ENCODE measurements at regions not wholly inside any gene's neighbourhood (a gene's known extent, or its start where the extent isn't known, plus 50 kb on each side); places are given as distances from the start of the nearest gene placed in this dataset.
"Not testable (repeated sequence)": the region's sequence is repeated elsewhere in the genome, so short reads cannot be mapped to it uniquely, and the experiment has no call there.

DNA sequence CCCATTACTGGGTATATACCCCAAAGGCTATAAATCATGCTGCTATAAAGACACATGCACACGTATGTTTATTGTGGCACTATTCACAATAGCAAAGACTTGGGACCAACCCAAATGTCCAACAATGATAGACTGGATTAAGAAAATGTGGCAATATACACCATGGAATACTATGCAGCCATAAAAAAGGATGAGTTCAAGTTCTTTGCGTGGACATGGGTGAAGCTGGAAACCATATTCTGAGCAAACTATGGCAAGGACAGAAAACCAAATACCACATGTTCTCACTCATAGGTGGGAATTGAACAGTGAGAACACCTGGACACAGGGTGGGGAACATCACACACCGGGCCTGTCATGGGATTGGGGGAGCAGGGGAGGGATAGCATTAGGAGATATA, 54.4 kb upstream of the MUCL1 start:
- DNase-seq (ENCODE audit: low read depth), result not testable (repeated sequence)

- DNase-seq (ENCODE audit: low read depth), result no peak
Measured at GRCh38 chr12:54798651-54799050, 55.7 kb upstream of the MUCL1 start.

GRCh38 chr12:54796991-54797390, 57.3 kb upstream of the MUCL1 start:
- no peak for DNase-seq (ENCODE audit: low read depth)

DNA sequence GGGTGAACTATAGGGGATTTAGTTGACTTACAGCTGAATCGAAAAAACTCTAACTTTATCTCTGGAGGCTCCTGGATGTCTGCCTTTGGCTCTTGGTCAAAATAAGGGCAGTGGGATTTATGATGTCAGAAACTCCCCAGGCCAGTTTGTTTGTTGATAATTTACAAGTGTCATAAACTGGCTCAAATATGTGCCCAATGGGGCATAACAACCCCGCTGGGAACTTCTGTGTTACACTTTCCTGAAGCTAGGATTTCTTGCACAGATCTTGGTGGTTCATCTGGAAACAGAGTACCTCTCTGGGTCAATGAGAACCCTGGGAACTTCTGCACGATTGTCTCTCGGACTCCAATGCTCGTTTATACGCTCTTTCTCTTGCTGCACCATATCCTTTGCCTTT, 58.7 kb upstream of the MUCL1 start:
- no peak for DNase-seq (ENCODE audit: low read depth)

DNA sequence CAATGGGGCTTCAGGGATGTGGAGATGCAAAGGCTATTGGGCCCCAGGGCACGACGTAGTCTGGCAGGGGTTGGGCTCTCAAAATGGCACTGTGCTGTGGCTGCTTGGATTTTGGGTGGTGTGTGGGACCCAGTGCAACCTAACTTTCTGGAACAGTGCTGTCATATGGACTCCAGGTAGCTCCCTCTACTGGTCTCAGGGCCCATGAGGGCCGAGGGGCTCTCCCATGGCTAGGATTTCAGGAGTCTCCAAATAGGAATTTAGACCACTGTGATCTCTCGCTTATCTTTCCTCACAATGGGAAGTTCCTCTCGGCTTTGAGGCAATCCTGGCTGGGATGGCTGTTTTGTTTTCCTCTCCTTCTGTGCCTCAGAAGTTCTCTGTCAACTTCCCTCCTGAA, 68.2 kb upstream of the MUCL1 start:
- DNase-seq (ENCODE audit: low read depth), result no peak

DNA sequence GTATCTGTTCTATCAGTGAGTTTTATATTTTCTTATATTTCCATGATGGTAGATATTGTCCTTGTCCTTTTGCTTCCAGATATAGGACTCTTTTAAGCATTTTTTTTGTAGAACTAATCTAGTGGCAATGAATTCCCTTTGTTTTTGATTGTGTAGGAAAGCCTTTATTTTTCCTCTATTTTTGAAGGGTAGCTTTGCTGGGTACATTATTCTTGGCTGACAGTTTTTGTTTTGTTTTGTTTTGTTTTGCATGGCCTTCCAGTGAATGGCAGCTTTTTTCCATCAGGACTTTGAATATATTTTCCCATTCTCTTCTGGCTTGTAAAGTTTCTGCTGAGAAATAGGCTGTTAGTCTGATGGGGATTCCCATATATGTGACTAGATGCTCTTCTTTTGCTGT, 70.2 kb upstream of the MUCL1 start:
- no peak for DNase-seq (ENCODE audit: low read depth)

DNA sequence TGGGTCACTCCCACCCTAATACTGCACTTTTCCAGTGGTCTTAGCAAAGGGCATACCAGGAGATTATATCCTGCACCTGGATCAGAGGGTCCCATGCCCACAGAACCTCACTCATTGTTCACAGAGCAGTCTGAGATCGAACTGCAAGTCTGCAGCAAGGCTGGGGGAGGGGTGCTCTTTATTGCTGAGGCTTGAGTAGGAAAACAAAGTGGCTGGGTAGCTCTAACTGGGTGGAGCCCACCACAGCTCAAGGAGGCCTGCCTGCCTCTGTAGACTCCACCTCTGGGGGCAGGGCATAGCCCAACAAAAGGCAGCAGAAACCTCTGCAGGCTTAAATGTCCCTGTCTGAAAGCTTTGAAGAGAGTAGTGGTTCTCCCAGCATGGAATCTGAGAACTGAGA, 77.3 kb upstream of the MUCL1 start:
- not testable (repeated sequence) for DNase-seq (ENCODE audit: low read depth)

DNA sequence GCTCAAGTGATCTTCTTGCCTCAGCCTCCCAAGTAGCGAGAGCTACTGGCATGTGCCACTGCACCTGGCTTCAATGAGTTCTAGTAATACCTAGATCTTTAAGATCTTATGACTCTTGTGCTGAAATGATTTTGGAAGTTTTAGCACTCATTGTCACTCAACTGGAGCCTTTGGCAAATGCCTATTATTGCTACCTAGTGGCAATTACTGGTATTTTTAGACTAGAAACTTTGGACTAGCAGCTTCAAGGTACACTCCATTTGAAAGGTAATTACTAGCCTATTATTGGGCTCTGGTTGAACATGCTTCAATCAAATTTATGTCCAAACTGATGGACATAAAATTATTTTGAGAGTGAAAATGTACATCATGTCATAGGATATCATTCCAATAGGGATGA, 80.7 kb upstream of the MUCL1 start:
- no peak for DNase-seq (ENCODE audit: low read depth)

- DNase-seq (ENCODE audit: low read depth), result no peak
Measured at GRCh38 chr12:54765652-54766051, 88.7 kb upstream of the MUCL1 start.

DNA sequence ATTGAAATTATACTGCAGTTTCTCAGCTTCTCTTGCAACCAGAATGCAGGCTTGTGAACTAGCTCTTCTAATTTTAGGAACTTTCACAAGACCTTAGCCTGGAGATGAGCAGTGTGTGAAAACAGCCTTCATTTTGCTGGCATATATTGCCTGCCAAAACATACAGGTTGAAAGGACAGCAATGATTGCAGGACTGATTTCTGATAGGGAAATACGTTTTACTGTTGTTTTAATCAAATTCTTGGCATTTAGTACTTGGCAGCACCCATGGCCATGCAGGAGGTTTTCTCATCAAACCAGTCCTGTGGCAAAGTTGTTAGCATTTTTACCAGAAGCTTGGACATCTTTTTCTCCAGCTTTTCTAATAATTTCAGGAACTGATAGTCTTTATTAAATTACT, 91.9 kb upstream of the MUCL1 start:
- no peak for DNase-seq (ENCODE audit: low read depth)

DNA sequence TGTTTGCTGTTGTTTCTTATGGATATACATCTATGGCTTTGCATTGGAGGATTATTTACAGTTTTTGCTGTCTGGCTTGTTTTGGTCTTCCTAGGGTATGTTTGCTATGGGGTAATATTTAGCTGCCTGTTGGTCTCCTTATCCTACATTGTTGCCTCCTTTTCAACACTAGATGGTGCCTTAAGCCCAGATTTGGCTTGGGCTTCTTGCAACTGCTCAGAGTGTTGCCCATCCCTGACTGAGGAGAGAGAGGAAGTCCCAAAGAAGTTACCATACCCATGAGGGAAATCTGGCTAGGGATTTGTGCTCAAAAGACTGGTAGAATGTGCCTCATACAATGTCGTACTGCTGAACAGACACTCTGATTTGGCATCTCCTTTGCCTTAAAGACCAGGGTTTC, 94.6 kb upstream of the MUCL1 start:
- peak; percentile 5 for DNase-seq (ENCODE audit: low read depth)

DNA sequence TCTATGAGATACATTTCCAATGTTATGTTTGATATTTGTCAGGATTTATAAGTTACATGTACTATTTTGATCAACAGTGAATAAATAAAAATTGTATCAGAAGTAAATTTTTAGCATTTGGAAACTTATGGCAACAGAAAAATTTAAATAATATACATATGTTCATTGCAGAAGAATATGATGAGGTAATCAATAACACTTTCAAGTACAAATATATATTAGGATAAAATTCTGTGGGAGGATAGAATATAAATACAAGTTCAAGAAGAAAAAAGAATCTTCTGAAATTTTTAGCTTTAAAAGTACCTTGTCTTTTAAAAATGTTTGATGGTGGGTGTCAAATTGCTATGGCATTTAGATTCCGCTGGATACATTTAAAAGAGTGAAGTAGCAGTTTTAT, 102.8 kb upstream of the MUCL1 start:
- no peak for DNase-seq (ENCODE audit: low read depth)

DNA sequence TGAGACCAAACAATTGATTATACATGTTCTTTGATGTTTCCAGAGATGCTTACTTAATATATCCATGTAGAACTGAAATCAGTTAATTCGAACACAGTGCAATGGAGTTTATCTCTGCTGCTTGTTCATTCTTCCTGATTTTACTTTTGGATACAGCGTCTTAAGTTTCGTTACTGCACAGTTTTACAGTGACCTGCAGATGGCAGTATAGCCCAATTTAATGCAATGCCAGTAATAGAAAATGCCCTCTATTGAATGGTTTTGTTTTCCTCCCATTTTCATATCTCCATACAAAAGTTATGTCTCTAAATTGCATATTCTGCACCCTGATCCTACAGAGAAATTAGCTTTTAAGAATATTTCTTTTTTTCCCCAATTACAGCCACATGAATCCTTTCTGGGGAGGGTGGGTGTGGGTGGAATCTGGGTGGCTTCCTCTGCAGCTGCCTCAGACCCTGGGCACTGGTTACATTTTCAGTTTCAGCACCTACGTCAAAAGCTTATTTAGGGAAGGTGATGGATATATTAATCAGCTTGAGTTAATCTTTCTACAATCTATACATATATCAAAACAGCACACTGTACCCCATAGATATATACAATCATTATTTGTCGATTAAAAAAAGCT, 101.1 kb upstream of the DCD start:
- DNase-seq (ENCODE audit: low read depth), result peak; percentile 31

DNA sequence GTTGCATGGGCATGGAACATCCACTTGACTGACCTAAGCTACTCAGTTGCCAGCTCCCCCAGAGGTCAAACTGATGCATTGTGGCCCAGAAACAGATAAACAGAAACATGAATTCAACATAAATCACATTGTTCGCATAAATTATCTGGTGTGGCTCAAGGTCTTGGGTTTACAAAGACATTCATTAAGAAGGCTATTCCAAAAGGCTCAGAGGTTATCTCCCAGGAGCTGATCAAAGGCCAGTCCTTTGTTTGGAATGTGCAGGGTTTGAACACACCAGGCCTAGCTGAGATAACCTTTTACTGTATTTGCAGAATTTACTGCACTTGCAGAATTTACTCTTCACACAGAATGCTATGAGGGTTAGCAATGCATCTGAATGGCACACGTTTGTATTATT, 96.4 kb upstream of the DCD start:
- DNase-seq (ENCODE audit: low read depth), result no peak

GRCh38 chr12:54740882-54741281, 92.7 kb upstream of the DCD start:
- DNase-seq (ENCODE audit: low read depth), result no peak

DNA sequence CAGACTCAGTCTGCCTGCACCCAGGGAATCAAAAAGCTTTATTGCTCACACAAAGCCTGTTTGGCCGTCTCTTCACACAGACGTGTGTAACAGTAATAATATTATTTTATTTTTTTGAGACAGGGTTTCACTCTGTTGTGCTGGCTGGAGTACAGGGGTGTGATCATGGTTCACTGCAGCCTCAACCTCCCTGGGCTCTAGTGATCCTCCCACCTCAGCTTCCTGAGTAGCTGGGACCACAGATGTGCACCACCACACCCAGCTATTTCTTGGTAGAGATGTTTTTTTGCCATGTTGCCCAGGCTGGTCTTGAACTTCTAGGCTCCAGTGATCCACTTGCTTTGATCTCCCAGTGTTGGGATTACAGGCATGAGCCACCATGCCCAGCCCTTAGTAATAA, 88.4 kb upstream of the DCD start:
- DNase-seq (ENCODE audit: low read depth), result no peak

DNA sequence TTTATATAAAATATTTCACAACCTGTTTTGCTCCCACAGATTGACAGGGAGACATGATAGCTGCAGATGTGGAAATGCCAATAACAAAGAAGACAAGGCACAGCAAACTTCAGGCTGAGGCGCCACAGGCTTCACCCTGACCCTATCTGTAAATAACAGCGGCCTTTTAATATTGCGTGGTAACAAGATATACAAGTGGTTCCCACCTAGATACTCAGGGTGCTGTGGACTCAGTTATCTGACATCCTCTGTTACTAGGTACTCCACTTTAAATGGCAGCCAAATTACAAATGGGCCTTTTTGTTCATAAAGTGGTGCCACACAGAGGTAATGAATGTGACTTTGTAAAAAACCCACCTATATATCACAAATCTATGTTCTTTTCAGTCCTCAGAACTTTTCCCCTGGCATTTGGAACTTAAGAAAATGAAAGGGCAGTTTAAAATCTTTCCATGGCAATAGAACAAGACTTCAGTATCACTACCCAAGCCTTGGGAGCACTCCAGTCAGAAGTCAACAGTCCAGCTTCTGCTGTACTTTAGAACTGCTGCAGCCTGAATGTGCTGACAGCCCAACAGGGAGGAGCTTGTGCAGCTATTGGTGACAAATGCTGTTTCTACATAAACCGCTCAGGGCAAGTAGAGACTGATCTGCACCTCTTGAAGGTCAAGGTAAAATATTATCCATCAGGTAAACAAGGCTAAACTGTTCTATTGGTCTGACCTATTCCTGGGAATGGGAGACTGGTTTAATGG, 86.2 kb upstream of the DCD start:
- no peak for DNase-seq (ENCODE audit: low read depth)

DNA sequence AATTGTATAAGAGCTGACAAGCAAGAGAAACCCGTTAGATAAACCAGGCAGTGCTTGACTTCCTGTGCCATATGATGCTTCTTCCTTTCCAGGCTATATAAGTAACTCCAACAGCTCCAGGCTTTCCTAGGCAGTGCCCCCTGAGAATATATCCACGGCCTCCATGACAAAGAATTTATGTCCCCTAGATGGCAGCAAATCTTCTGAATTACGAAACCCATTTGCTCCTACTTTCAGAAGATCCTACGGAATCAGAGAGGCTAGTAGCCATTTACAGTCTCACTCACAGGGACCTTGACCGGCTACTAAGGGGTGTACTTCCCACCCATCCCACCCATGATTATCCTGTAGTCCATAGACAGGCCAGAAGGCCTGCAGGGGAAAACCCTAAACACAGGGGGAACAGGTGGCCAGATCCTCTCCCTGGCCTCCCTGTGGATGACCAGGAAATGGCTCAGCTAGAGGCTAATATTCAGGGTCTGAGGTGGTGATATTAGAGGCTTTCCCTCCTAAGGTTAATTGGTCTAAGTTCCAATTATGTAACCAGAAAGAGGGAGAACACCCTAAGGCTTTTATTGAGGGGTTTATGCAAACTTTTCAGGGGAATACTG, 77.2 kb upstream of the DCD start:
- DNase-seq (ENCODE audit: low read depth), result peak; percentile 4

- peak; percentile 5 for DNase-seq (ENCODE audit: low read depth)
Measured at GRCh38 chr12:54723379-54724256, 75.5 kb upstream of the DCD start.

DNA sequence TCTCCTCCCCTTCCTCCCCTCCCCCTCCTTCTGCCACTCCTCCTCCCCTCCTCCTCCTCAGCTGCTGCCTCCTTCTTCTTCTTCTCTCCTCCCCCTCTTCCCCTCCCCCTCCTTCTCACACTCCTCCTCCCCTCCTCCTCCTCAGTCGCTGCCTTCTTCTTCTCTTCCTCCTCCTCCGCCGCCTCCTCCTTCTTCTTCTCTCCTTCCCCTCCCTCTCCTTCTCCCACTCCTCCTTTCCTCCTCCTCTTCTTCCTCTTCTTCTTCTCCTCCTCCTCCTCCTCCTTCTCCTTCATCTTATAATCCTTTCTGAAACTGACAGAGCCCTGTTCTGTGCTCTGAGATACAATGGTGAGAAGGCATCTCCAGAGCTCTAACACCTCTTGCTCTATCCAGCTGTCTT, 73.1 kb upstream of the DCD start:
- DNase-seq (ENCODE audit: low read depth), result no peak

DNA sequence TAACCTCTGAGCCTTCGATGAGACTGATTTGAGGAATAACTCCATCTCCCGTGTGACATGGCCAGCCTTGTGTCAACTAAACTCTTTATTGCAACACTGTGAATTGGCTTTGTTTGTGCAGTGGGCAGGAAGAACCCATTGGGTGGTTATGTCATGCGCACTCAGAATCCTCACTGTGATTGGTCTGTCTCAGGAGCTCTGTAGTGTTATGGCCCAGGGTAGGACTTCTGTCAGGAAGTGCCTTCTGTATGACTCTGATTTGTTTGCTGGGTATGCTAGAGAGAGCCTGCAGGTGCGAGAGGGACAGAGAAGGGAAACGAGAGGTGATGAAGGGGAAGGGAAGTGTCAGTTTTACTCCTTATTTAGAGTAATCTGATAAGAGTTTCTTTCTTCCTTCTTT, 71.5 kb upstream of the DCD start:
- DNase-seq (ENCODE audit: low read depth), result no peak

GRCh38 chr12:54716261-54716660, 68.1 kb upstream of the DCD start:
- peak; percentile 3 for DNase-seq (ENCODE audit: low read depth)

DNA sequence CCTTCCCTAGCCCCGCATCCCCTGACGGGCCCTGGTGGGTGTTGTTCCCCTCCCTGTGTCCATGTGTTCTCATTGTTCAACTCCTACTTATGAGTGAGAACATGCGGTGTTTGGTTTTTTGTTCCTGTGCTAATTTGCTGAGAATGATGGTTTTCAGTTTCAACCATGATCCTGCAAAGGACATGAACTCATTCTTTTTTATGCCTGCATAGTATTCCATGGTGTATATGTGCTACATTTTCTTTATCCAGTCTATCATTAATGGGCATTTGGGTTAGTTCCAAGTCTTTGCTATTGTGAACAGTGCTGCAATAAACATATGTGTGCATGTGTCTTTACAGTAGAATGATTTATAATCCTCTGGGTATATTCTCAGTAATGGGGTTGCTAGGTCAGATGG, 65.7 kb upstream of the DCD start:
- not testable (repeated sequence) for DNase-seq (ENCODE audit: low read depth)
